H1 (cell line): ENCODE measurements at regions not wholly inside any gene's neighbourhood (a gene's known extent, or its start where the extent isn't known, plus 50 kb on each side); places are given as distances from the start of the nearest gene placed in this dataset.

Experiments
- CTCF ChIA-PET: fragments of 300-600 bp; sonication (Branson Sonifier 250); formaldehyde crosslinking; loops from one replicate; lab custom pipeline; 2021; ENCODE audit not compliant: partially characterized antibody; lab: Charles Lee
- POLR2A ChIA-PET: fragments of 300-600 bp; sonication (Branson Sonifier 250); formaldehyde crosslinking; loops from one replicate; lab custom pipeline; 2021; ENCODE audit warnings: inconsistent platforms; ENCODE audit not compliant: partially characterized antibody; lab: Charles Lee
- DNase-seq, 2 experiments: peaks; one replicate each; pipeline versions ENCODE4 v3.0.0 to v3.0.0-alpha.2; 2010 to 2022; ENCODE audit warnings: low spot score in 2 of 2, low read depth in 1 of 2, mixed read lengths in 1 of 2
- FAIRE-seq: peaks from 2 replicates; lab custom pipeline; 2011; peaks lifted over from hg19 to GRCh38; lab: Jason Lieb, UNC
- H2AFZ ChIP-seq: 2 replicates; pipeline ENCODE4 v1.8.1; 2012; ENCODE audit warnings: low read length, inconsistent platforms
- H2AK5ac ChIP-seq: 2 replicates; pipeline ENCODE4 v1.6.1; 2013; ENCODE audit warnings: low read depth, low read length
- H2BK120ac ChIP-seq: replicated peaks from 2 replicates; pipeline ENCODE3; 2013; ENCODE audit warnings: low read depth, low read length, inconsistent platforms
- H2BK12ac ChIP-seq: 2 replicates; pipeline ENCODE4 v1.6.1; 2013; ENCODE audit warnings: low read depth, low read length
- H2BK15ac ChIP-seq: 2 replicates; pipeline ENCODE4 v1.6.1; 2013; ENCODE audit warnings: low read length
- H2BK20ac ChIP-seq: 2 replicates; pipeline ENCODE4 v1.6.1; 2013; ENCODE audit warnings: low read length
- H2BK5ac ChIP-seq: 2 replicates; pipeline ENCODE4 v1.6.1; 2013; ENCODE audit warnings: low read depth, low read length
- H3K14ac ChIP-seq: 2 replicates; pipeline ENCODE4 v1.6.1; 2013; ENCODE audit warnings: inconsistent platforms; ENCODE audit not compliant: insufficient read length
- H3K18ac ChIP-seq: 2 replicates; pipeline ENCODE4 v1.6.1; 2013; ENCODE audit warnings: low read length; ENCODE audit errors: extremely low read depth
- H3K23ac ChIP-seq: 2 replicates; pipeline ENCODE4 v1.6.1; 2013; ENCODE audit warnings: inconsistent platforms; ENCODE audit not compliant: insufficient read length
- H3K23me2 ChIP-seq: 2 replicates; pipeline ENCODE4 v1.6.1; 2013; ENCODE audit warnings: low read depth, low read length
- H3K27ac ChIP-seq: 2 replicates; pipeline ENCODE4 v1.6.1; 2011; ENCODE audit warnings: low read depth, low read length, inconsistent platforms
- H3K27me3 ChIP-seq, 4 experiments: replicated peaks in 1 of 4; 1 replicate in 1 of 4; 2 replicates in 3 of 4; pipeline versions ENCODE4 v1.6.1 to v1.8.1; 2011 to 2013; ENCODE audit warnings: low read length in 3 of 4, mild to moderate bottlenecking in 3 of 4, inconsistent platforms in 2 of 4, mixed read lengths in 2 of 4, moderate library complexity in 1 of 4; ENCODE audit not compliant: control insufficient read depth in 3 of 4, insufficient read depth in 3 of 4; ENCODE audit errors: extremely low read depth in 1 of 4
- H3K36me3 ChIP-seq, 4 experiments: 2 replicates each; pipeline versions ENCODE4 v1.6.1 to v1.8.1; 2011 to 2013; ENCODE audit warnings: mild to moderate bottlenecking in 4 of 4, low read length in 3 of 4, moderate library complexity in 2 of 4, control low read depth in 1 of 4, inconsistent platforms in 1 of 4; ENCODE audit not compliant: insufficient read depth in 4 of 4, control insufficient read depth in 2 of 4
- H3K4ac ChIP-seq: replicated peaks from 2 replicates; pipeline ENCODE3; 2013; ENCODE audit warnings: low read length, low read depth, mixed read lengths, inconsistent platforms; ENCODE audit not compliant: insufficient read length
- H3K4me1 ChIP-seq, 4 experiments: replicated peaks in 1 of 4; 1 replicate in 1 of 4; 2 replicates in 3 of 4; pipeline versions ENCODE4 v1.6.1 to v1.8.1; 2011 to 2013; ENCODE audit warnings: low read length in 3 of 4, inconsistent platforms in 2 of 4, mixed read lengths in 1 of 4; ENCODE audit not compliant: insufficient read depth in 4 of 4, control insufficient read depth in 3 of 4
- H3K4me2 ChIP-seq, 2 experiments: 2 replicates each; pipeline versions ENCODE4 v1.6.1 to v1.8.1; 2011 to 2013; ENCODE audit warnings: low read depth in 2 of 2, low read length in 2 of 2, control low read depth in 1 of 2, inconsistent platforms in 1 of 2, mild to moderate bottlenecking in 1 of 2; ENCODE audit not compliant: insufficient read depth in 1 of 2
- H3K4me3 ChIP-seq, 4 experiments: fragments of 200-600, 300-600 bp in 1 of 4; sonication (generic), shearing (Covaris generic), sonication (Bioruptor Twin) in 1 of 4; 2 replicates each; pipeline versions ENCODE4 v1.5.1 to v1.8.1; 2011 to 2016; ENCODE audit warnings: low read length in 4 of 4, low read depth in 3 of 4, control low read depth in 2 of 4, inconsistent platforms in 2 of 4, mild to moderate bottlenecking in 2 of 4, mixed read lengths in 1 of 4, moderate library complexity in 1 of 4; ENCODE audit not compliant: insufficient read depth in 2 of 4; ENCODE audit errors: extremely low read depth in 1 of 4
- H3K56ac ChIP-seq: replicated peaks from 2 replicates; pipeline ENCODE3; 2013; ENCODE audit warnings: low read depth, mild to moderate bottlenecking, mixed read lengths, low read length, inconsistent platforms; ENCODE audit not compliant: insufficient read length
- H3K79me1 ChIP-seq: 2 replicates; pipeline ENCODE4 v1.6.1; 2013; ENCODE audit warnings: low read depth, low read length, control low read depth
- H3K79me2 ChIP-seq, 2 experiments: 2 replicates each; pipeline versions ENCODE4 v1.6.1 to v1.8.1; 2012 to 2013; ENCODE audit warnings: low read length in 2 of 2, mild to moderate bottlenecking in 2 of 2, inconsistent platforms in 1 of 2; ENCODE audit not compliant: insufficient read depth in 2 of 2, control insufficient read depth in 1 of 2
- H3K9ac ChIP-seq, 4 experiments: replicated peaks in 1 of 4; 1 replicate in 1 of 4; 2 replicates in 3 of 4; pipeline versions ENCODE4 v1.6.1 to v1.8.1; 2011 to 2013; ENCODE audit warnings: low read depth in 3 of 4, low read length in 3 of 4, control low read depth in 2 of 4, mild to moderate bottlenecking in 2 of 4, moderate library complexity in 2 of 4, inconsistent platforms in 1 of 4; ENCODE audit errors: extremely low read depth in 1 of 4
- H3K9me3 ChIP-seq, 2 experiments: 2 replicates each; pipeline versions ENCODE4 v1.6.1 to v1.8.1; 2012 to 2013; ENCODE audit warnings: mild to moderate bottlenecking in 2 of 2, moderate library complexity in 2 of 2, control low read depth in 1 of 2, inconsistent platforms in 1 of 2, low read depth in 1 of 2, low read length in 1 of 2, mixed read lengths in 1 of 2; ENCODE audit not compliant: insufficient read depth in 2 of 2
- H4K20me1 ChIP-seq, 2 experiments: replicated peaks in 1 of 2; 2 replicates each; pipeline versions ENCODE3 to v1.8.1; 2011 to 2013; ENCODE audit warnings: inconsistent platforms in 2 of 2, low read length in 2 of 2, mild to moderate bottlenecking in 1 of 2; ENCODE audit not compliant: insufficient read depth in 2 of 2, control insufficient read depth in 1 of 2
- H4K5ac ChIP-seq: 2 replicates; pipeline ENCODE4 v1.6.1; 2013; ENCODE audit warnings: low read length, low read depth, mixed read lengths, inconsistent platforms; ENCODE audit not compliant: insufficient read length
- H4K8ac ChIP-seq: 2 replicates; pipeline ENCODE4 v1.8.0; 2013; ENCODE audit warnings: mild to moderate bottlenecking, moderate library complexity, low read length, inconsistent platforms; ENCODE audit not compliant: insufficient read depth; ENCODE audit errors: extremely low read depth
- H4K91ac ChIP-seq: replicated peaks from 2 replicates; pipeline ENCODE3; 2013; ENCODE audit warnings: low read length, mixed read lengths, inconsistent platforms; ENCODE audit not compliant: insufficient read length
- CBX5 ChIP-seq: fragments of 300-800, 300-1000 bp; sonication (generic); IDR thresholded peaks from 2 replicates; pipeline ENCODE4 v1.7.1; 2016; ENCODE audit warnings: antibody characterized with exemption, low read length, low read depth
- EGR1 ChIP-seq: IDR thresholded peaks from 2 replicates; pipeline ENCODE4 v1.6.1; 2011; ENCODE audit warnings: low read depth, low read length, borderline replicate concordance
- GABPA ChIP-seq: IDR thresholded peaks from 2 replicates; pipeline ENCODE4 v1.6.1; 2011; ENCODE audit warnings: mild to moderate bottlenecking, low read length, moderate library complexity, borderline replicate concordance; ENCODE audit not compliant: insufficient read depth
- HDAC6 ChIP-seq: IDR thresholded peaks from one replicate; pipeline ENCODE4 v1.7.1; 2012; ENCODE audit warnings: low read depth, mild to moderate bottlenecking, inconsistent platforms, low read length, moderate library complexity
- JUN ChIP-seq: IDR thresholded peaks from 2 replicates; pipeline ENCODE4 v1.6.1; 2011; ENCODE audit warnings: low read depth, mild to moderate bottlenecking, improper control_type of control experiment, low read length
- JUND ChIP-seq: IDR thresholded peaks from 2 replicates; pipeline ENCODE4 v1.6.1; 2011; ENCODE audit warnings: mild to moderate bottlenecking, improper control_type of control experiment, low read length
- KDM4A ChIP-seq: IDR thresholded peaks from one replicate; pipeline ENCODE4 v1.7.1; 2012; ENCODE audit warnings: low read depth, mild to moderate bottlenecking, moderate library complexity, low read length, inconsistent platforms; ENCODE audit not compliant: severe bottlenecking
- NANOG ChIP-seq: IDR thresholded peaks from 2 replicates; pipeline ENCODE4 v1.6.1; 2011; ENCODE audit warnings: low read length, low read depth, mild to moderate bottlenecking, inconsistent platforms; ENCODE audit not compliant: insufficient read depth, poor library complexity, severe bottlenecking
- NRF1 ChIP-seq: IDR thresholded peaks from 2 replicates; pipeline ENCODE4 v1.6.1; 2011; ENCODE audit warnings: mild to moderate bottlenecking, low read depth, low read length, improper control_type of control experiment
- PHF8 ChIP-seq: fragments of 200-600 bp; sonication (generic); conservative IDR thresholded peaks from 2 replicates; pipeline ENCODE4 v1.7.1; 2012; ENCODE audit warnings: low read depth, mild to moderate bottlenecking, inconsistent platforms, low read length, moderate library complexity
- SIN3A ChIP-seq, 2 experiments: IDR thresholded peaks in 1 of 2; conservative IDR thresholded peaks in 1 of 2; 2 replicates each; pipeline ENCODE4 v1.6.1; 2011 to 2012; ENCODE audit warnings: low read length in 2 of 2, improper control_type of control experiment in 1 of 2, low read depth in 1 of 2, mild to moderate bottlenecking in 1 of 2
- SP4 ChIP-seq: IDR thresholded peaks from 2 replicates; pipeline ENCODE4 v1.6.1; 2012; ENCODE audit warnings: low read length, inconsistent platforms
- WGBS, 2 experiments: shearing (Covaris generic) in 1 of 2; methylation state at CpG; one replicate each; pipeline versions ENCODE4 v1.1.6 to v1.1.7; 2013 to 2015; ENCODE audit warnings: low lambda C conversion rate in 2 of 2, mixed read lengths in 2 of 2, inconsistent platforms in 1 of 2, low coverage in 1 of 2, missing lambda C conversion rate in 1 of 2; ENCODE audit not compliant: insufficient replicate concordance in 2 of 2, insufficient coverage in 1 of 2, insufficient read length in 1 of 2; ENCODE audit errors: extremely low coverage in 1 of 2, missing lambda C conversion rate in 1 of 2; 5-methylcytosine and 5-hydroxymethylcytosine counted together

DNA sequence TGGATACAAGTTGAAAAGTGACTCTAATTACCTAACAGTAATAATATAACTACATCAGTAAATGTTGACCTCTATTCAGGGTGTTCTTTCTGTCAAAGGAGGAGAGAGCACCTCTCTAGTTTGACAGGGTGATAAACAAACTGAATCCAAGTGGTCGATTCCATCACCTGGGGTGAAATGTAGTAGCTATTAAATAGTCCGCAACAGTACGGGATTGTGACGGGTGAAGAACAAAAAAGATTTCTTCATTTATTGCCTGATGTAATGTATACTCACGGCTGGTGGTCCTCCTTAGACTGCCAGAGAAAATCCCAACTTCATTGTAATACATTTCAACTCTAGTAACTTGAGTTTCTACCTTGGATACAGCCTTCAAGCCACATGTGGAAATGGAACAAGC, 292.5 kb upstream of the CELF2 start:
- no peak overlapping the region for H2BK20ac ChIP-seq
- ChIA-PET CTCF (interaction anchor here (1.0 kb wide), 1 partner anchor 177 kb away, joined by 3 read pairs; no protein-coding TSS in a partner anchor), POLR2A (no interaction called here)
- no peak overlapping the region for H3K4me2 ChIP-seq
- no peak overlapping the region for H3K9ac ChIP-seq
- no peaks in the 10 kb centered on the region for H3K79me1 ChIP-seq
- no peaks in the 10 kb centered on the region for H3K4me1 ChIP-seq
- no peak overlapping the region for H2BK15ac ChIP-seq
- H4K20me1 ChIP-seq: no peaks in the 10 kb centered on the region
- DNase-seq (no peak), FAIRE-seq (no peak)
- no peak overlapping the region for H2BK120ac ChIP-seq
- H3K27me3 ChIP-seq: no peaks in the 10 kb centered on the region
- no peak overlapping the region for H3K4me3 ChIP-seq
- no peak overlapping the region for H3K4ac ChIP-seq
- no peaks in the 10 kb centered on the region for H3K23me2 ChIP-seq
- no peak overlapping the region for H4K91ac ChIP-seq
- H2BK12ac ChIP-seq: no peak overlapping the region
- H2AFZ ChIP-seq: no peak overlapping the region
- H3K27ac ChIP-seq: no peak overlapping the region
- no peaks in the 10 kb centered on the region for H3K36me3 ChIP-seq
- H2BK5ac ChIP-seq: no peak overlapping the region
- no peaks in the 10 kb centered on the region for H3K79me2 ChIP-seq
- WGBS, 2 experiments: 97% methylated on average over 5 of the region's 5 CpGs; no CpG with 5 or more reads in 1 of the 2 experiments
- H4K8ac ChIP-seq: no peak overlapping the region
- no peak overlapping the region for H3K23ac ChIP-seq
- no peak overlapping the region for H4K5ac ChIP-seq
- TF ChIP-seq CBX5 (no peak), GABPA (no peak), NANOG (no peak), EGR1 (no peak), SP4 (no peak), KDM4A (no peak), JUN (no peak), HDAC6 (no peak), NRF1 (no peak), SIN3A (conservative IDR thresholded peaks at IDR 0.05 in 1 of 2, IDR thresholded peaks at IDR 0.05 in 1 of 2; ENCODE audit: low read depth in 1 of 2, low read length in 2 of 2) (no peak), PHF8 (no peak), JUND (no peak)
- H3K14ac ChIP-seq: no peak overlapping the region
- no peak overlapping the region for H3K56ac ChIP-seq
- no peak overlapping the region for H3K18ac ChIP-seq
- no peaks in the 10 kb centered on the region for H3K9me3 ChIP-seq
- H2AK5ac ChIP-seq: no peak overlapping the region
